22Rv1 (cell line): ENCODE measurements at regions not wholly inside any gene's neighbourhood (a gene's known extent, or its start where the extent isn't known, plus 50 kb on each side); places are given as distances from the start of the nearest gene placed in this dataset.

Experiments
- CTCF ChIP-seq: fragments of 450-650 bp; IDR thresholded peaks from 2 replicates; pipeline ENCODE4 v1.5.1; 2017; ENCODE audit warnings: mild to moderate bottlenecking
- ZFX ChIP-seq: fragments of 450-650 bp; IDR thresholded peaks from 2 replicates; pipeline ENCODE4 v1.6.1; 2017; ENCODE audit warnings: antibody characterized with exemption, borderline replicate concordance

GRCh38 chr16:73190256-73190655 lies 142.3 kb upstream of the ZFHX3 start:
- TF ChIP-seq CTCF = no peak
- no peak for TF ChIP-seq ZFX
